GDM1 (cell line): ENCODE measurements at regions not wholly inside any gene's neighbourhood (a gene's known extent, or its start where the extent isn't known, plus 50 kb on each side); places are given as distances from the start of the nearest gene placed in this dataset.

ENCODE experiments used
- DNase-seq: peaks from one replicate; lab custom pipeline; 2025; lab: John Stamatoyannopoulos, UW

DNA sequence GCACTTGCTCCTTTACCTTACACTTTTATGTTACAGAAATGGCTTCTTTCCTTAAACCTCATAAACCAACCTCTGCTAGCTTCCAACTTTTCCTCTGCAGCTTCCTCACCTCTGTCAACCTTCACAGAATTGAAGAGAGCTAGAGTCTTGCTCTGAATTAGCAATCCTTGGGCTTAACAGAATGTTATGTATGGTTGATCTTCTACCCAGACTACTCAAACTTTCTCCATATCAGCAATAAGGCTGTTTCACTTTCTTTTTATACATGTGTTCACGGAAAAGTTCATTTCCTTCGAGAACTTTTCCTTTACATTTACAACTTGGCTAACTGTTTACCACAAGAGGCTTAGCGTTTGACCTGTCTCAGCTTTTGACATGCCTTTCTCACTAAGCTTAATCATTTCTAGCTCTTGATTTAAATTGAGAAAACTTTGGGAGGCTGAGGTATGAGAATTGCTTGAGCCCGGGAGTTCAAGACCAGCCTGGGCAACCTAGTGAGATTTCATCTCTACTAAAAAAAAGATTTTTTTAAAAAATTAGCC, 207.3 kb downstream of the BMP7 start:
- DNase-seq, result no peak

- no peak for DNase-seq
Measured at GRCh38 chr20:57060407-57061050, 205.9 kb downstream of the BMP7 start.

GRCh38 chr20:57061051-57061900, 205.2 kb downstream of the BMP7 start:
- DNase-seq, result no peak

DNA sequence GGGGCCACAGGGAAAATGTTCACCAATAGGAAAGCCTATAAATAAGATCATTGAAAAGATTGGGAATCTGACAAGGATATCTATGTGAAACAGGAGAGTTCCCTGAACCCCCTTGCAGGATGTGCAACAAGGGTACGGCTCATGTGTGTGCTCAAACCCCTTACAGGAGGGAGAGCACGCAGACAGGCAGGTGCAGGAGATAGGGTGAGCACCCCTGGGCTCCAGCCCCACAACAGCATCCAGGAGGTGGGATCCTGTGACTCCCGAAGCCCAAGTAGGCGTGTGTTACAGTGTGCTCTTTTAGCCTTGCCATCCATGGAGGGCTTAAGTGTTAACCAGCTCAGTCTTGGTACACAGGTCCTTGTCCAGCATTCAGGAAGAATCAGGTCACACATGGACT, 204.2 kb downstream of the BMP7 start:
- DNase-seq, result no peak

DNA sequence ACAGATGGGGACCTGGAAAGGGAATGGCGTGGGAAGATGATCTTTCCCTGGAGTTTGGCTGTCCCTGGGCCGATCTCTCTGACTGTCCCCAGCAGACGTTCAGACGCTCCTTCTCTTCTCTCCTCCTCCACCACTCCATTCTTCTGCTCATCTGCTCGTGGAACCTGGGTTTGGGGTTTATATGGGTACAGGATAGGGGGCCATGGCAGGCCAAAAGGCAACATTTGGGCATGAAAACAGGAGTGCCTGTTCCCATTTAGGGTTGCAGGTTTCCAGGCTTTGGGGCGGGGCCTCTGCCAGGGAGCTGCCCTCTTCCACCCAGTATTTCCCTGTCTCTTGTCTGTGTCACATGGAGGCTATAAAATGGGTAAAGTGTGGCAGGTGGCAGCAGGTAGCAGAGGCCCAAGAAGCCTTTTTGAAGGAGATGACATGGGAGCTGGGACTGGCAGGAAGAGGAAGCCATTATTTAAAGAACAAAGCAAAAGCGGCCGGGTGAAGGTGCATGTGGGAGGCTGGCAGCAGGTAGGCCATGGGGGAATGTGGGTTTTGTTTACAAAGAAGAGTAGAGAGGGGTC, 203.7 kb downstream of the BMP7 start:
- DNase-seq, result no peak

- DNase-seq, result no peak
Measured at GRCh38 chr20:57064836-57065235, 201.6 kb downstream of the BMP7 start.

- DNase-seq, result no peak
Measured at GRCh38 chr20:57065646-57066045, 200.8 kb downstream of the BMP7 start.

GRCh38 chr20:57066126-57066900, 200.1 kb downstream of the BMP7 start:
- DNase-seq, result no peak

- no peak for DNase-seq
Measured at GRCh38 chr20:57069442-57069841, 197.0 kb downstream of the BMP7 start.

DNA sequence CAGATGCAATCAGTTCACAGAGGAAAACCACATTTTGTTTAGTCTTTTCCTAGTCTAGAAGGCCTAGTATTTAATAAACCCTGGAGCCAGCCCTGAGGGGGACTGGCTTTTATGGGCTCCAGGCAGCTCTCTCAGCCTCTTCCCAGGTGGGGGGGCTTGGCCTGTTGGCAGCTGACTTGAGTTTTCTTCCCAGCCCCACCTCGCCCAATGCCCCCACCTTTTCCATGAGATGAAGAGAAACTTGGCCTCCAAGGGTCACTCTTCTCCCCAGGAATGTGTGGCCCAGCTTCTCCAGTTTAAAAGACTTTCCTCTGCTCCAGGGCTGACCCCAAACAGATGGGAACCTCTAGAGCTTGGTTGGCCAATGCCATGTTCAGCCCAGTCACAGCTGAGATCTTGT, 196.1 kb downstream of the BMP7 start:
- no peak for DNase-seq

- DNase-seq, result no peak
Measured at GRCh38 chr20:57071283-57071731, 195.1 kb downstream of the BMP7 start.

GRCh38 chr20:57071954-57072583, 194.4 kb downstream of the BMP7 start:
- DNase-seq, result no peak

DNA sequence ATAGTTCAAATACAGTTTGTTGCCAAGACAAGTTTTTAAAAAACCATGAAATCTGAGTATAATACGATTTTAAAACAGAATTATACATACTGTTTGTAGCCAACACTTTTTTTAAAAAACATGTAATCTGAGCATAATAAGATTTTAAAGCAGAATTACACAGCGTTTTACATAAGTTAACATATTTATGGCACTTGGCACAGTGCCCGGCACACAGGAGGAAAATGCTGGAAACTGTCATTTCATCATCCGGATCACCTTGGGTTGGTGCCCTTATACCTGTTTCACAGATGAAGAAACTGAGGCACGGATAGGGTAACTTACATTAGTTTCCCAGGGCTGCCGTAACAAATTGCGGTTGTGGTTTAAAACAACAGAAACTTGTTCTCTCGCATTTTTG, 193.0 kb downstream of the BMP7 start:
- DNase-seq, result no peak

GRCh38 chr20:57074386-57074785, 192.1 kb downstream of the BMP7 start:
- no peak for DNase-seq

DNA sequence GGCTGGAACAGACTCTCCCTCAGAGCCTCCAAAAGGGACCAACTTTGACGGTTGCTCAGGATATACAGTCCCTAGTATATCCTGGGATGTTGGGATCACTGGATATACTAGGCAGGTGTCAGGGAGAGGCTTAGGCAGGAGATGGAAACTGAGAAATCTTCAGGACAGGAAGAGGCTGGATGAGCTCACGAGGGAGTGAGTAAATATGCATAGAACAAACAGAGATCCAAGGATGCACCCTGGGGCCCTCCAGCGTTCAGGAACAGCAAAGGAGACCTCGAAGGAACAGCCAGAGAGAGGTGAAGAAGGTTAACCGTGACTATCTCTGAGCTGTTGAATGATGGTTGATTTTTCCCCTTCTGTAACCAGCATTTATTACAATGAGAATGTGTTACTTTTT, 191.3 kb downstream of the BMP7 start:
- no peak for DNase-seq

DNA sequence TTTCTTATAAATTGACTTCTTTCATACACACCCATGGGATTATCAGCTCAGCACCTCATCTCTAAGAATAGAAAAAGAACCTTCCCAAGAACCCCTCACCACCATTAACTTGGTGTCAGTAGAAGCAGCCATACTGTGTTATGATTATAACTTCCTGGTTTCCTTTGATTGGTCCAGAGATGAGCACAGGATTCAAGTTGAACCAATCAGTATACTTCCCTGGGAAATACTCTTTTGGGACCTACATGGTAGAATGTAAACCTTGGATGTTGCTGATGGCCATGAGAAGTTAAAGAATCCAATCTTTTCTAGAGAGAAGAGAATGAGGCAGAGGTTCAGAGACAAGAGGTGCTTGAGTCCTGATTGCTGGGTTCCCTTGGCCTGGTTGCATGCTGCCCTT, 190.8 kb downstream of the BMP7 start:
- no peak for DNase-seq

DNA sequence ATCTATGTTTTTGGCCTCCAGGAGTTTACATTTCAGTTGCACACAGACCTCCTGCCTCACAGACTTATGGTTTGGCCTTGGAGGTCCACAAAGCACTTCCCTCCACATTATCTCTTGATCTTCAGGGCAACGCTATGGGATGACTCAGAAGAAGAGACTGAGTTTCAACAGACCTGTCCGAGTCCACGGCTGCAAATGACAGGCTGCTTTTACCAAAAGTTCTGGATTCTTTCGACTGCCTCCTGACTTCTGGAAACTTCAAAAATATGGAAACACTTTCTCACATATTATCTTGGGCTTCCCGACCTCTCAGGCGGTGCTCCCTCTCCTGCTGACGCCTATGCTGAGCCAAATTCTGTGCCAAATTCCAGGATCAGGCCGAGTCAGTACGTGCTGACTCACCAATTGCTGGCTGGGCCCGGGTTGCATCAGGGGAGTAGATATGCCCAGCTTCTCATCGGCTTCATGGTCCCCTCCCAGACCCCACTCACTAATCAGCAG, 190.2 kb downstream of the BMP7 start:
- DNase-seq, result no peak

DNA sequence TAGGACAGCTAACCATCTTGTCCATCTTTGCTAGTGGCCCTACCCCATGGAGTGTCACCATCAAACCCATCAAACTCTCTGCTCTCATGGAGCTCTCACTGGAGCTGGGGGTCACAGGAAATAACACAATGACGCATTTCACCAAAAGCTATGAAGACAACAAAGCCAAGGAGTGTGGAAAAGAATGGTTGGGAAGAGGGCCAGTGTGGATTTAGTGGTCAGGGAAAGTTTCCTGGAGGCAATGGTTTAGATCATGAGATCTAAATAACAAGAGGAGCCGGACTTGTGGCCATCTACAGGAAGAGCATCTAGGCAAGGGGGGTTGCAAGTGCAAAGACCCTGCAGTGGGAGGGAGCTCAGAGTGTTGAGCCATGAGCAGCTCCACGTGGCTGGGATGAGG, 189.5 kb downstream of the BMP7 start:
- no peak for DNase-seq

DNA sequence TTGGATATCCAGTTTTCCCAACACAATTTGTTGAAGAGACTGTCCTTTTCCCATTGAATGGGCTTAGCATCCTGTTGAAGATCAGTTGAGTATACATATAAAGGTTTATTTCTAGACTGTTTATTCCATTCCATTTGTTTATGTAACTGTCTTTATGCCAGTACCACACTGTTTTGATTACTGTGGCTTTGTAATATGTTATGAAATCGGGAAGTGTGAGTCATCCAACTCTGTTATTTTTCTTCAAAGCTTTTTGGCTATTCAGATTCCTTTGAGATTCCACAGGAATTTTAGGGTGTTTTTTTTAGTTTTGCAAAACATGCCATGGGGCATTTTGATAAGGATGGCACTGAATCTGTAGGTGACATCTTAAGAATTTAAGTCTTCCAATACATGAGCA, 188.3 kb downstream of the BMP7 start:
- no peak for DNase-seq

DNA sequence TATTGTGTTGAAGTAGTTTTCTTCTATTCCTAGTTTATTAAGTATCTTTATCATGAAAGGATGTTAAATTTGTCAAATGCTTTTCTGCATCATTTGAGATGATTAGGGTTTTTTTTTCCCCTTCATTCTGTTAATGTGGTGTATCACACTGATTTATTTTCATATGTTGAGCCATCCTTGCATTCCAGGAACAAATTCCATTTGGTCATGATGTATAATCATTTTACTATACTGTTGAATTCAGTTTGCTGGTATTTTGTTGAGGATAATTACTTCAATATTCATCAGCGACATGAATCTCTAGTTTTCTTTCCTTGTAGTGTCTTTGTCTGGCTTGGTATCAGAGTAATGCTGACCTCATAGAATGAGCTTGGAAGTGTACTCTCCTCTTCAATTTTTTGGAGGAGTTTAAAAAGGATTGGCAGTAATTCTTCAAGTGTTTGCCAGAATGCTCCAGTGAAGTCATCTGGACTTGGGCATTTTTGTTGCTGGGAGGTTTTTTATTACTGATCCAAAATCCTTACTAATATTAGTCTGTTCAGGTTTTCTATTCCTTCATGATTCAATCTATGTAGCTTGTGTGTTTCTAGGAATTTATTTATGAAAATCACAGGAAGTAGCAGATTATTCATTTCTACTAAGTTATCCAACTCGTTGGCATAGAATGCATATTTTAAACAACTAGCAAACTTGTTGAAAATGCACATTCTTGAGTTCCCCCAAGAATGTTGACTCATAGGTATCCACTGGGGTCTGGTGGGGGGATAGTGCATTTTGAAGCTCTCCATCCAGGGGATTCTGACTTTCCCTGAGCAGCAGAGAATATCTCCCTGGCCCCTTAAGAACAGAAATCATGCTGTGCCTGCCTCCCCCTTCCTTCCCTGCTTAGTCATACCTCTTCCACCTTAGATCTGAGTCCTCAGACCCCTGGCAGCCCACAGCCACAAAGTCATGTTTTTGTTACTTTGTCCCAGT, 187.1 kb downstream of the BMP7 start:
- no peak for DNase-seq
